GM06990 (cell line): ENCODE measurements at regions not wholly inside any gene's neighbourhood (a gene's known extent, or its start where the extent isn't known, plus 50 kb on each side); places are given as distances from the start of the nearest gene placed in this dataset.

Source experiments
- DNase-seq: peaks from one replicate; pipeline ENCODE4 v3.0.0-alpha.2; 2011; ENCODE audit not compliant: insufficient read length; ENCODE audit errors: extremely low read depth
- H3K27me3 ChIP-seq: replicated peaks from 2 replicates; pipeline ENCODE4 v1.6.0; 2011; ENCODE audit warnings: low read length; ENCODE audit not compliant: control insufficient read depth, insufficient read depth
- H3K36me3 ChIP-seq: 2 replicates; pipeline ENCODE4 v1.5.1; 2011; ENCODE audit warnings: low read length; ENCODE audit not compliant: control insufficient read depth, insufficient read depth
- H3K4me3 ChIP-seq: replicated peaks from 2 replicates; pipeline ENCODE4 v1.5.1; 2011; ENCODE audit warnings: low read depth, mild to moderate bottlenecking, control low read depth, low read length
- TF ChIP-seq, protein P1 (sequence below): IDR thresholded peaks from 2 replicates; pipeline ENCODE4 v1.5.1; 2011; ENCODE audit warnings: low read length, control low read depth, mild to moderate bottlenecking, inconsistent platforms; ENCODE audit not compliant: insufficient read depth, poor library complexity, severe bottlenecking

DNA sequence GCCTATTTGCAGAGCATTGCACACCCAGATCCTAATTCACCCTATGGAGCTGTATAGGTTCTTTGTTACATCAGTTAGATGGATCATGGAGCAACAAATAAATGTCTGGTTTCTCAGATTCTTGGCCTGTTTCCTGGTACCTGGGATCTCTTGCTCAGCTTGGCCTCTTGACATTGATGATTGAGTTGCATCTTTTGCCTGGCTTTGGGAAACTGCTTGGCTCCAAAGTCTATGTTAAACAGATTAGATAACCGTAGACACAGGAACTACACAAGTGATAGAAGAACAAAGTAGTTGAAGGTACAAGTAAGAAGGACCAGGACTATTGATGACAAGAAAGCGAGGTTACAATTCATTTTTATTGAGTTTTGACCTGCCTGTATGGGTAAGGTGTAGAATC lies 77.3 kb downstream of the TMEM100 start:
- TF ChIP-seq, protein P1, sequence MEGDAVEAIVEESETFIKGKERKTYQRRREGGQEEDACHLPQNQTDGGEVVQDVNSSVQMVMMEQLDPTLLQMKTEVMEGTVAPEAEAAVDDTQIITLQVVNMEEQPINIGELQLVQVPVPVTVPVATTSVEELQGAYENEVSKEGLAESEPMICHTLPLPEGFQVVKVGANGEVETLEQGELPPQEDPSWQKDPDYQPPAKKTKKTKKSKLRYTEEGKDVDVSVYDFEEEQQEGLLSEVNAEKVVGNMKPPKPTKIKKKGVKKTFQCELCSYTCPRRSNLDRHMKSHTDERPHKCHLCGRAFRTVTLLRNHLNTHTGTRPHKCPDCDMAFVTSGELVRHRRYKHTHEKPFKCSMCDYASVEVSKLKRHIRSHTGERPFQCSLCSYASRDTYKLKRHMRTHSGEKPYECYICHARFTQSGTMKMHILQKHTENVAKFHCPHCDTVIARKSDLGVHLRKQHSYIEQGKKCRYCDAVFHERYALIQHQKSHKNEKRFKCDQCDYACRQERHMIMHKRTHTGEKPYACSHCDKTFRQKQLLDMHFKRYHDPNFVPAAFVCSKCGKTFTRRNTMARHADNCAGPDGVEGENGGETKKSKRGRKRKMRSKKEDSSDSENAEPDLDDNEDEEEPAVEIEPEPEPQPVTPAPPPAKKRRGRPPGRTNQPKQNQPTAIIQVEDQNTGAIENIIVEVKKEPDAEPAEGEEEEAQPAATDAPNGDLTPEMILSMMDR = no peak

DNA sequence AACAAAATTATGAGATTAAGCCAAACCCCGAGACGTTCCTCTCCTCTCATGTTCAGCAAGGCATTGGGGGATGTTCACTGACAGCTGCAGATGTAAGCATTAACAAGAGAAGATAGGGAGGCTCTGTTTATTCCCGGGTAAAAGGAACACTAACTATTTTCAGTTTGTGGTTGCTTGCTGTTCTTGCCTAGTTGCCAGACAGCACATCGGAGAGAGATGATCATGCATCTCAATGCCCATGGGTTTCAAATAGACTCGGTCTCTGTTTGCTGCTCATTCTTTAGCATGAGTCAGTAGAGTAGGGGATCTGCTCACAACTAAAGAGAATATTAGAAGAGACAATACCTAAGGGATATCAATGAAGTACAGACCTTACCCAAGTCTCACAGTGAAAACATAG lies 78.3 kb downstream of the TMEM100 start:
- no peaks in the 10 kb centered on the region for H3K27me3 ChIP-seq
- TF ChIP-seq, protein P1 = no peak
- H3K4me3 ChIP-seq = no peak overlapping the region
- H3K36me3 ChIP-seq = no peaks in the 10 kb centered on the region
- no peak for DNase-seq

More for the DNA sequence above, 77.3 kb downstream of the TMEM100 start:
- Histone ChIP-seq H3K27me3 (no peaks in the 10 kb centered on the region), H3K36me3 (no peaks in the 10 kb centered on the region), H3K4me3 (no peak overlapping the region)
- DNase-seq = no peak

DNA sequence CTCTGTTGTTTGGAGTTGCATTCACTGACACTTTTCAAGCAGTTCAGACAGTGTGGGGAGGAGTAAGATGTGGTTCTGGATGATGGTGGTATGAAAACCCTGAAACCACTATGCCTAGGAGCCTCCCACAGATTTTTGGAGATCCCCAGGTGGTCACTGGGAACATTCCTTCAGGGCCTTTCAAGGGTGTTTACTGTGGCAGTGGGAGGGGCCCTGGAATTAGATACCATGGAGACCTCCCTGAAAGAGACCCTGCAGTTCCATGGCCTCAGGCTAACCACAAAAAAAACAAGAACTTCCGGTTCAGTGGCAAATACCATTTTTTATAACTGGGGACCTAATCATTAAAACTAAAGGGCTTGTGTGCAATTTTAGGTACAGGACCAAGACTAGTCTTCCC lies 79.9 kb downstream of the TMEM100 start:
- H3K36me3 ChIP-seq = no peaks in the 10 kb centered on the region
- DNase-seq = no peak
- no peaks in the 10 kb centered on the region for H3K27me3 ChIP-seq
- H3K4me3 ChIP-seq = no peak overlapping the region
- TF ChIP-seq, protein P1 = no peak

DNA sequence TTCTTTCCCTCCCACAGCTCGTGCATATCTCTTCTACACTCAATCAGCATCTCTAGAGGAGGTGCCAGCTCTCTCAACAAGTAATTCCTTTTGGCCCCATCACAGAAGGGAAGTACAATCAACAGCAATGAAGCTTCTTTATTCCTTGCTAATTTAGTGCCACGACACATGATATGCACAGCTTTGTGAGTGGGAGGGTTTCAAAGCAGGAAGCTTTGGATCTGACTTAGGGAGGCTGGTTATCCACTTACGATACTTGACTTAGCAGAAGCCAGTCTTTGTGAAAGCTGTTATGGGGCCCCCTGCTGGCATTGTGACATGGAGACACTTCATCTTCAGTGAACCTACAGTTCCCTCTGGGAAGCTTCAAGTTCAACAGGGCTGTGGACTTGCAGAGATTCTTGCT lies 81.0 kb downstream of the TMEM100 start:
- H3K27me3 ChIP-seq = no peaks in the 10 kb centered on the region
- TF ChIP-seq, protein P1 = peak; percentile 85
- DNase-seq = no peak
- H3K36me3 ChIP-seq = no peaks in the 10 kb centered on the region
- H3K4me3 ChIP-seq = no peak overlapping the region

GRCh38 chr17:55639096-55639495 lies 83.6 kb downstream of the TMEM100 start:
- DNase-seq = no peak
- Histone ChIP-seq H3K27me3 (no peaks in the 10 kb centered on the region), H3K36me3 (no peaks in the 10 kb centered on the region), H3K4me3 (no peak overlapping the region)
- TF ChIP-seq, protein P1 = no peak

GRCh38 chr17:55635253-55635914 lies 87.3 kb downstream of the TMEM100 start:
- no peak for DNase-seq
- H3K4me3 ChIP-seq = no peak overlapping the region
- TF ChIP-seq, protein P1 = no peak
- H3K36me3 ChIP-seq = no peaks in the 10 kb centered on the region
- H3K27me3 ChIP-seq = no peaks in the 10 kb centered on the region
